ENCODE measurements at regions not wholly inside any gene's neighbourhood (a gene's known extent, or its start where the extent isn't known, plus 50 kb on each side); places are given as distances from the start of the nearest gene placed in this dataset.

DNA sequence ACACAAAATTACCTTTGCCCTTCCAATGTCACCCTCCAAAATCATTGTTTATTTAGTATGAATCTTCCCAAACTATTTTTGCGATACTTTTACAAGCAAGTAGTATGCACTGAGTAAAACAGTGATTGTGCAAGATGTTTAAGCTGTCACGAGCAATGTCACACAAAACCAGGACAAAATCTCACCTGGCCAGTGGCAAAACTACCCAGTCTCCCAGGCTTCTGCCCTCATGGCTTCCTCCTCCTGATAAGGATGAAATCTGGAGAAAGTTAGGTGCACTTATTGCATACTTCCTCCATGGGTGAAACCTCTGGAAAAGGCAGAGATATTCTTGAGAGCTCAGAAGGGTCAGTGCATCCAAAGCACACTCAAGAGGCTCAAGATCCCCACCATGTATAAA lies 500.8 kb downstream of the IRS2 start:
- TF ChIP-seq, protein P1, sequence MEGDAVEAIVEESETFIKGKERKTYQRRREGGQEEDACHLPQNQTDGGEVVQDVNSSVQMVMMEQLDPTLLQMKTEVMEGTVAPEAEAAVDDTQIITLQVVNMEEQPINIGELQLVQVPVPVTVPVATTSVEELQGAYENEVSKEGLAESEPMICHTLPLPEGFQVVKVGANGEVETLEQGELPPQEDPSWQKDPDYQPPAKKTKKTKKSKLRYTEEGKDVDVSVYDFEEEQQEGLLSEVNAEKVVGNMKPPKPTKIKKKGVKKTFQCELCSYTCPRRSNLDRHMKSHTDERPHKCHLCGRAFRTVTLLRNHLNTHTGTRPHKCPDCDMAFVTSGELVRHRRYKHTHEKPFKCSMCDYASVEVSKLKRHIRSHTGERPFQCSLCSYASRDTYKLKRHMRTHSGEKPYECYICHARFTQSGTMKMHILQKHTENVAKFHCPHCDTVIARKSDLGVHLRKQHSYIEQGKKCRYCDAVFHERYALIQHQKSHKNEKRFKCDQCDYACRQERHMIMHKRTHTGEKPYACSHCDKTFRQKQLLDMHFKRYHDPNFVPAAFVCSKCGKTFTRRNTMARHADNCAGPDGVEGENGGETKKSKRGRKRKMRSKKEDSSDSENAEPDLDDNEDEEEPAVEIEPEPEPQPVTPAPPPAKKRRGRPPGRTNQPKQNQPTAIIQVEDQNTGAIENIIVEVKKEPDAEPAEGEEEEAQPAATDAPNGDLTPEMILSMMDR (IDR thresholded peaks at IDR 0.05) = no peak
- no peak for TF ChIP-seq POLR2A (IDR thresholded peaks at IDR 0.05)
